WTC11 (cell line): ENCODE measurements at regions not wholly inside any gene's neighbourhood (a gene's known extent, or its start where the extent isn't known, plus 50 kb on each side); places are given as distances from the start of the nearest gene placed in this dataset.

Experiments used
- ATAC-seq: fragments of 200-7000 bp; cut with Tn5 transposase; 2 replicates; pipeline ENCODE4 v1.10.0; 2021; ENCODE audit warnings: mild to moderate bottlenecking, moderate library complexity
- CTCF ChIA-PET: fragments of 300-600 bp; sonication (Branson Sonifier 250); formaldehyde crosslinking; loops from one replicate; lab custom pipeline; 2021; ENCODE audit warnings: antibody characterized with exemption; lab: Charles Lee
- POLR2A ChIA-PET: fragments of 350-600 bp; sonication (Branson Sonifier 250); formaldehyde crosslinking; loops from one replicate; lab custom pipeline; 2021; ENCODE audit warnings: antibody characterized with exemption; lab: Charles Lee
- DNase-seq: peaks from one replicate; pipeline ENCODE4 v3.0.0; 2021; ENCODE audit warnings: low spot score
- H3K27ac Mint-ChIP-seq: 2 replicates; pipeline ENCODE4 v1.8.0; 2021; ENCODE audit warnings: mixed read lengths
- H3K27me3 Mint-ChIP-seq: 2 replicates; pipeline ENCODE4 v1.8.0; 2021; ENCODE audit warnings: low read depth, mild to moderate bottlenecking, moderate library complexity, mixed read lengths
- H3K36me3 Mint-ChIP-seq: 2 replicates; pipeline ENCODE4 v1.8.0; 2021; ENCODE audit warnings: mixed read lengths
- H3K4me1 Mint-ChIP-seq: 2 replicates; pipeline ENCODE4 v1.8.0; 2022; ENCODE audit warnings: mixed read lengths
- H3K4me3 Mint-ChIP-seq: 2 replicates; pipeline ENCODE4 v1.8.0; 2021; ENCODE audit warnings: mild to moderate bottlenecking, moderate library complexity, mixed read lengths
- H3K9me3 Mint-ChIP-seq: 2 replicates; pipeline ENCODE4 v1.8.0; 2021; ENCODE audit warnings: mixed read lengths
- CDX4 ChIP-seq: fragments of 250-450 bp; sonication (Bioruptor Pico); IDR thresholded peaks from 2 replicates; pipeline ENCODE4 v1.9.0; 2021; ENCODE audit warnings: moderate library complexity, mild to moderate bottlenecking, inconsistent platforms, borderline replicate concordance
- CREB1 ChIP-seq: sonication (generic); formaldehyde crosslinking; IDR thresholded peaks from 2 replicates; pipeline ENCODE4 v1.8.0; 2023; ENCODE audit warnings: mild to moderate bottlenecking, missing genetic modification reagents
- CREM ChIP-seq: sonication (generic); formaldehyde crosslinking; IDR thresholded peaks from 2 replicates; pipeline ENCODE4 v1.8.1; 2022; ENCODE audit warnings: mild to moderate bottlenecking, missing genetic modification reagents, moderate library complexity
- CTCF ChIP-seq: fragments of 200-600 bp; IDR thresholded peaks from 2 replicates; pipeline ENCODE4 v1.8.0; 2022; ENCODE audit warnings: antibody characterized with exemption
- FOXK1 ChIP-seq: sonication (generic); formaldehyde crosslinking; IDR thresholded peaks from 2 replicates; pipeline ENCODE4 v1.8.0; 2022; ENCODE audit warnings: mild to moderate bottlenecking, moderate library complexity, missing genetic modification reagents
- GRHL2 ChIP-seq: fragments of 250-450 bp; sonication (Bioruptor Pico); IDR thresholded peaks from 2 replicates; pipeline ENCODE4 v1.8.0; 2022; ENCODE audit warnings: mild to moderate bottlenecking, moderate library complexity; ENCODE audit not compliant: insufficient replicate concordance, severe bottlenecking
- GTF2I ChIP-seq: fragments of 250-450 bp; sonication (Bioruptor Pico); conservative IDR thresholded peaks from 2 replicates; pipeline ENCODE4 v1.4.0; 2021; ENCODE audit warnings: mild to moderate bottlenecking
- JAZF1 ChIP-seq: fragments of 250-450 bp; sonication (Bioruptor Pico); IDR thresholded peaks from 2 replicates; pipeline ENCODE4 v1.9.0; 2021; ENCODE audit warnings: moderate library complexity, mild to moderate bottlenecking, inconsistent platforms
- MYBL2 ChIP-seq: sonication (generic); formaldehyde crosslinking; IDR thresholded peaks from 2 replicates; pipeline ENCODE4 v1.8.1; 2023; ENCODE audit warnings: mild to moderate bottlenecking, moderate library complexity, missing genetic modification reagents
- NFATC4 ChIP-seq: fragments of 250-450 bp; sonication (Bioruptor Pico); IDR thresholded peaks from 2 replicates; pipeline ENCODE4 v1.9.0; 2021; ENCODE audit warnings: mild to moderate bottlenecking
- NR1H2 ChIP-seq: sonication (generic); formaldehyde crosslinking; IDR thresholded peaks from 2 replicates; pipeline ENCODE4 v1.9.0; 2021; ENCODE audit warnings: mild to moderate bottlenecking, moderate library complexity, missing genetic modification reagents
- NR2C2 ChIP-seq: sonication (generic); formaldehyde crosslinking; IDR thresholded peaks from 2 replicates; pipeline ENCODE4 v1.8.0; 2022; ENCODE audit warnings: mild to moderate bottlenecking, missing genetic modification reagents
- OVOL2 ChIP-seq: fragments of 250-450 bp; sonication (Bioruptor Pico); IDR thresholded peaks from 2 replicates; pipeline ENCODE4 v1.9.0; 2021; ENCODE audit warnings: mild to moderate bottlenecking, borderline replicate concordance
- TP53 ChIP-seq: sonication (generic); formaldehyde crosslinking; IDR thresholded peaks from 2 replicates; pipeline ENCODE4 v1.8.1; 2023; ENCODE audit warnings: mild to moderate bottlenecking, missing genetic modification reagents
- ZNF281 ChIP-seq: sonication (generic); formaldehyde crosslinking; IDR thresholded peaks from 2 replicates; pipeline ENCODE4 v1.8.0; 2023; ENCODE audit warnings: mild to moderate bottlenecking, missing genetic modification reagents
- ZNF396 ChIP-seq: fragments of 250-450 bp; sonication (Bioruptor Pico); IDR thresholded peaks from 2 replicates; pipeline ENCODE4 v1.8.0; 2021; ENCODE audit warnings: mild to moderate bottlenecking, moderate library complexity, borderline replicate concordance
- ZSCAN18 ChIP-seq: fragments of 250-450 bp; sonication (Bioruptor Pico); IDR thresholded peaks from 2 replicates; pipeline ENCODE4 v2.1.2; 2022; ENCODE audit warnings: mild to moderate bottlenecking, moderate library complexity

GRCh38 chr2:138390316-138390945, 111.1 kb upstream of the SPOPL start:
- TF ChIP-seq CREM (CRISPR knock-in tag) (no peak), OVOL2 (CRISPR knock-in tag) (no peak)
- H3K27me3 Mint-ChIP-seq: no peaks in the 10 kb centered on the region
- H3K4me3 Mint-ChIP-seq: no peak overlapping the region
- no peak for DNase-seq
- CTCF ChIA-PET: no interaction called here
- no peak for ATAC-seq
- no peaks in the 10 kb centered on the region for H3K36me3 Mint-ChIP-seq
- no peak overlapping the region for H3K27ac Mint-ChIP-seq
- H3K4me1 Mint-ChIP-seq: no peaks in the 10 kb centered on the region
- no peaks in the 10 kb centered on the region for H3K9me3 Mint-ChIP-seq
- POLR2A ChIA-PET: no interaction called here

GRCh38 chr2:138391946-138392345, 109.6 kb upstream of the SPOPL start:
- TF ChIP-seq NR1H2 (no peak), NR2C2 (no peak)
- Mint-ChIP-seq H3K4me1 (no peaks in the 10 kb centered on the region), H3K4me3 (no peak overlapping the region), H3K27ac (no peak overlapping the region), H3K9me3 (no peaks in the 10 kb centered on the region), H3K36me3 (no peaks in the 10 kb centered on the region), H3K27me3 (no peaks in the 10 kb centered on the region)
- DNase-seq: no peak
- ChIA-PET CTCF (no interaction called here), POLR2A (no interaction called here)
- ATAC-seq: no peak

DNA sequence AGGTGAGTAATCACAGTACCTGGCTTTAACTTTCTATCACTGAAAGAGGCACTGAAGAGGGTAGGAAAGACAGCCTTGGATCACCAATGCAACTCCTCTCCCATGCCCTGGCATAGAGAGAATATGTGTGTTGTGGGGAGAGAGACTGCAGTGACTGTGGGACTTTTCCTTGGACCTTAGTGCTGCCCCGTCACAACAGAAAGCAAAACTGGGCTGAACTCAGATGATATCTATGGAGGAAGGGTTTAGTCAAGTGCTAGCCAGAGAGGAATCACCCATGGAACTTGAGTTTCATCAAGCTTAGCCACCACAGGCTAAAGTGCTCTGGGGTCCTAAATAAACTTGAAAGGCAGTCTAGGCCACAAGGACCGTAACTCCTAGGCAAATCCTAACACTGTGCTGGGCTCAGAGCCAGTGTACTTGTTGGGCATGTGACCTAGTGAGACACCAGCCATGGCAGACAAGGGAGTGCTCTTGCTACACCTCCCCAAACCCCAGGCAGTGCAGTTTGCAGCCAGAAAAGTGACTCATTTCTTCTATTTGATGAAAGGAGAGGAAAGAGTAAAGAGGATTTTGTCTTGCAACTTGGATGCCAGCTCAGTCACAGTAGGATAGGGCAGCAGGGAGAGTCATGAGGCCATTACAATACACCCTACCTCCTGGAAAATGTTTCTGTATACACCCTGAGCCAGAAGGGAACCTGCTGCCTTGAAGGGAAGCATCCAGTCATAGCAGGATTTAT, 105.8 kb upstream of the SPOPL start:
- POLR2A ChIA-PET: no interaction called here
- no peak for ATAC-seq
- no peak overlapping the region for H3K4me3 Mint-ChIP-seq
- peaks cover 4% of the 10 kb centered on the region; the same call in 1 of the 2 replicates for H3K4me1 Mint-ChIP-seq
- H3K27me3 Mint-ChIP-seq: no peaks in the 10 kb centered on the region
- CTCF ChIA-PET: no interaction called here
- H3K27ac Mint-ChIP-seq: no peak overlapping the region
- TF ChIP-seq MYBL2 (CRISPR knock-in tag): no peak
- TF ChIP-seq CREB1: no peak
- TF ChIP-seq GRHL2: no peak
- TF ChIP-seq ZSCAN18 (CRISPR knock-in tag): no peak
- TF ChIP-seq, all 79 proteins: peak for 0
- peaks cover 1% of the 10 kb centered on the region for H3K9me3 Mint-ChIP-seq
- no peak for DNase-seq
- H3K36me3 Mint-ChIP-seq: no peaks in the 10 kb centered on the region

DNA sequence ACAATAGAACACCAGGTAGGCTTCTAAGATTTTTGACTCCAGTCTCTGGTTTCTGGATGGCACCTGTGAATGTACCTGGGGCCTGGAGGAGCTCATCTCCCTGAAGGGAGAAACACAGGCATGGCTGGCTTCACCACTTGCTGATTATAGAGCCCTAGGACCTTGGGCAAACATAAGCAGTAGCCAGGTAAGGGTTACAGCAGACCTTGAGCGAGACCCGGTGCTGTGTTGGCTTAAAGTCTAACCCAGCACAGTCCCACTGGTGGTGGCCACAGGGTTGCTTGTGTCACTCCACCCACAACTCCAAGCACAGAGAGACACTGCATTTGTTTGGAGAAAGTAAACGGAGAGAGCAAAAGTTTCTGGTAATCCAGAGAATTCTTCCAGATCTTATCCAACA, 104.7 kb upstream of the SPOPL start:
- Mint-ChIP-seq H3K4me3 (no peak overlapping the region), H3K36me3 (no peaks in the 10 kb centered on the region), H3K9me3 (peaks cover 12% of the 10 kb centered on the region), H3K27ac (no peak overlapping the region), H3K4me1 (peaks cover 4% of the 10 kb centered on the region; the same call in 1 of the 2 replicates), H3K27me3 (no peaks in the 10 kb centered on the region)
- POLR2A ChIA-PET: no interaction called here
- no peak for ATAC-seq
- CTCF ChIA-PET: no interaction called here
- no peak for TF ChIP-seq GTF2I
- DNase-seq: no peak

DNA sequence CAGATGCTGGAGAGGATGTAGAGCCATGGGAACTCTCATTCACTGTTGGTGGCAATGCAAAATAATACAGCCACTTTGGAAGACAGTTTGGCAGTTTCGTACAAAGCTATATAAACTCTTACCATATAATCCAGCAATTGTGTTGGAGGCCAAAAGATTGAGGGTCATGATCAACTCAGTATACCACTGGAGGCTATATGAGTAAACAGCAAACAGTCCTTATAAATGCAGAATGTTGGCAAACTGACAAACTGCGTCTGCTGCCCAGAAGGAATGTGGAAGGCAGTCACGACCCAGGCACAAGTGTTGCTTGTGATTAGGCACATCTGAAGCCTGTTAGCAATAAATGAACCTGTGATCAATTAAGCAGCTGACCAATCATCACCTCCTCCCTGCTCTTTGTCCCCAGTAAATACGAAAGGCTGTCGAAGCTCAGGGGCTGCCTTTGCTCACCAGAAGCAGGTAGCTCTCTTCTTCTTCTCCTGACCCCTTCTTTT, 98.1 kb upstream of the SPOPL start:
- Mint-ChIP-seq H3K27ac (no peak overlapping the region), H3K9me3 (peaks cover 12% of the 10 kb centered on the region), H3K36me3 (no peaks in the 10 kb centered on the region), H3K4me3 (no peak overlapping the region), H3K27me3 (no peaks in the 10 kb centered on the region), H3K4me1 (peaks cover 4% of the 10 kb centered on the region; the same call in 1 of the 2 replicates)
- ATAC-seq (no peak), DNase-seq (no peak)
- POLR2A ChIA-PET: no interaction called here
- CTCF ChIA-PET: no interaction called here
- TF ChIP-seq CTCF: no peak
- no peak for TF ChIP-seq NR2C2
- TF ChIP-seq JAZF1 (CRISPR knock-in tag): no peak
- no peak for TF ChIP-seq NFATC4
- TF ChIP-seq TP53 (CRISPR knock-in tag): no peak
- TF ChIP-seq ZNF396 (CRISPR knock-in tag): no peak
- TF ChIP-seq ZNF281 (CRISPR knock-in tag): no peak
- TF ChIP-seq FOXK1 (CRISPR knock-in tag): no peak
- TF ChIP-seq CDX4 (CRISPR knock-in tag): no peak
